Muscle layer of colon (tissue), 2 donors: ENCODE measurements at regions not wholly inside any gene's neighbourhood (a gene's known extent, or its start where the extent isn't known, plus 50 kb on each side); places are given as distances from the start of the nearest gene placed in this dataset.

Source experiments
- H3K27ac ChIP-seq: one replicate; pipeline ENCODE4 v1.7.0; 2013; ENCODE audit warnings: low read depth, mild to moderate bottlenecking, low read length, moderate library complexity
- H3K27me3 ChIP-seq, 2 donors: one replicate each; pipeline ENCODE4 v1.7.0; 2013; ENCODE audit warnings: low read length in 2 of 2, mild to moderate bottlenecking in 2 of 2; ENCODE audit not compliant: insufficient read depth in 2 of 2, control insufficient read depth in 1 of 2
- H3K36me3 ChIP-seq: one replicate; pipeline ENCODE4 v1.7.0; 2013; ENCODE audit warnings: mild to moderate bottlenecking, low read length; ENCODE audit not compliant: insufficient read depth
- H3K4me1 ChIP-seq: one replicate; pipeline ENCODE4 v1.7.0; 2013; ENCODE audit warnings: mild to moderate bottlenecking, low read length; ENCODE audit not compliant: insufficient read depth
- H3K4me3 ChIP-seq, 2 donors: one replicate each; pipeline ENCODE4 v1.7.0; 2013; ENCODE audit warnings: low read length in 2 of 2, low read depth in 1 of 2, mild to moderate bottlenecking in 1 of 2, moderate library complexity in 1 of 2
- H3K9ac ChIP-seq: one replicate; pipeline ENCODE4 v1.7.0; 2013; ENCODE audit warnings: low read length
- H3K9me3 ChIP-seq: one replicate; pipeline ENCODE4 v1.7.0; 2013; ENCODE audit warnings: mild to moderate bottlenecking, low read length
- donor health status: abdominal sarcoma.
- donor health status: Adenocarcinoma of cecum.

- no peaks in the 10 kb centered on the region for H3K4me1 ChIP-seq
- no peaks in the 10 kb centered on the region for H3K9me3 ChIP-seq
- H3K27me3 ChIP-seq = no peaks in the 10 kb centered on the region
- H3K27ac ChIP-seq = no peak overlapping the region
- H3K9ac ChIP-seq = no peak overlapping the region
- no peaks in the 10 kb centered on the region for H3K36me3 ChIP-seq
- H3K4me3 ChIP-seq = no peak overlapping the region
These were observed 50.5 kb upstream of the PRDM1 start for GRCh38 chr6:106035655-106036054.

GRCh38 chr6:106033806-106034205 lies 52.3 kb upstream of the PRDM1 start:
- Histone ChIP-seq H3K4me1 (no peaks in the 10 kb centered on the region), H3K27me3 (no peaks in the 10 kb centered on the region), H3K9ac (no peak overlapping the region), H3K9me3 (no peaks in the 10 kb centered on the region), H3K36me3 (no peaks in the 10 kb centered on the region), H3K4me3 (no peak overlapping the region), H3K27ac (no peak overlapping the region)

GRCh38 chr6:106027758-106028157 lies 58.4 kb upstream of the PRDM1 start:
- Histone ChIP-seq H3K9ac (no peak overlapping the region), H3K27ac (no peak overlapping the region), H3K9me3 (no peaks in the 10 kb centered on the region), H3K36me3 (no peaks in the 10 kb centered on the region), H3K4me3 (no peak overlapping the region), H3K4me1 (peaks cover 8% of the 10 kb centered on the region), H3K27me3 (no peaks in the 10 kb centered on the region)

- H3K36me3 ChIP-seq = no peaks in the 10 kb centered on the region
- no peak overlapping the region for H3K9ac ChIP-seq
- peak overlapping the region in 1 of 2 donors; percentile 49 for H3K4me3 ChIP-seq
These were observed 59.1 kb upstream of the PRDM1 start for GRCh38 chr6:106026748-106027715.

GRCh38 chr6:106025655-106026054 lies 60.5 kb upstream of the PRDM1 start:
- Histone ChIP-seq H3K4me1 (peaks cover 8% of the 10 kb centered on the region), H3K9ac (no peak overlapping the region), H3K4me3 (no peak overlapping the region), H3K9me3 (no peaks in the 10 kb centered on the region), H3K36me3 (no peaks in the 10 kb centered on the region), H3K27ac (no peak overlapping the region), H3K27me3 (no peaks in the 10 kb centered on the region)

More at GRCh38 chr6:106026748-106027715, 59.1 kb upstream of the PRDM1 start:
- Histone ChIP-seq H3K27me3 (no peaks in the 10 kb centered on the region), H3K9me3 (no peaks in the 10 kb centered on the region), H3K4me1 (peaks cover 8% of the 10 kb centered on the region), H3K27ac (no peak overlapping the region)

GRCh38 chr6:106022801-106023200 lies 63.3 kb upstream of the PRDM1 start:
- no peaks in the 10 kb centered on the region for H3K9me3 ChIP-seq
- peaks cover 8% of the 10 kb centered on the region for H3K4me1 ChIP-seq

GRCh38 chr6:106017454-106017853 lies 68.7 kb upstream of the PRDM1 start:
- Histone ChIP-seq H3K9me3 (no peaks in the 10 kb centered on the region), H3K27ac (no peak overlapping the region), H3K4me1 (no peaks in the 10 kb centered on the region), H3K9ac (no peak overlapping the region), H3K4me3 (no peak overlapping the region), H3K36me3 (no peaks in the 10 kb centered on the region), H3K27me3 (no peaks in the 10 kb centered on the region)

More at GRCh38 chr6:106022801-106023200, 63.3 kb upstream of the PRDM1 start:
- no peak overlapping the region for H3K4me3 ChIP-seq
- no peak overlapping the region for H3K9ac ChIP-seq
- H3K27me3 ChIP-seq = no peaks in the 10 kb centered on the region
- H3K36me3 ChIP-seq = no peaks in the 10 kb centered on the region
- H3K27ac ChIP-seq = no peak overlapping the region

- H3K27ac ChIP-seq = no peak overlapping the region
- no peaks in the 10 kb centered on the region for H3K36me3 ChIP-seq
- H3K4me3 ChIP-seq = no peak overlapping the region
These were observed 71.2 kb upstream of the PRDM1 start for GRCh38 chr6:106014955-106015354.

GRCh38 chr6:106011476-106011875 lies 74.7 kb upstream of the PRDM1 start:
- no peaks in the 10 kb centered on the region for H3K36me3 ChIP-seq
- no peaks in the 10 kb centered on the region for H3K9me3 ChIP-seq
- H3K9ac ChIP-seq = no peak overlapping the region
- no peaks in the 10 kb centered on the region for H3K27me3 ChIP-seq
- H3K4me3 ChIP-seq = no peak overlapping the region
- no peak overlapping the region for H3K27ac ChIP-seq
- no peaks in the 10 kb centered on the region for H3K4me1 ChIP-seq

More at GRCh38 chr6:106014955-106015354, 71.2 kb upstream of the PRDM1 start:
- H3K4me1 ChIP-seq = no peaks in the 10 kb centered on the region
- no peaks in the 10 kb centered on the region for H3K27me3 ChIP-seq
- no peaks in the 10 kb centered on the region for H3K9me3 ChIP-seq
- H3K9ac ChIP-seq = no peak overlapping the region

- Histone ChIP-seq H3K27ac (no peak overlapping the region), H3K4me3 (no peak overlapping the region), H3K27me3 (no peaks in the 10 kb centered on the region), H3K4me1 (no peaks in the 10 kb centered on the region), H3K36me3 (no peaks in the 10 kb centered on the region), H3K9me3 (no peaks in the 10 kb centered on the region), H3K9ac (no peak overlapping the region)
These were observed 80.2 kb upstream of the PRDM1 start for GRCh38 chr6:106005954-106006353.

GRCh38 chr6:106005013-106005412 lies 81.1 kb upstream of the PRDM1 start:
- Histone ChIP-seq H3K9ac (no peak overlapping the region), H3K9me3 (no peaks in the 10 kb centered on the region), H3K4me3 (no peak overlapping the region), H3K36me3 (no peaks in the 10 kb centered on the region), H3K4me1 (no peaks in the 10 kb centered on the region), H3K27ac (no peak overlapping the region), H3K27me3 (peaks cover 0 to 2% of the 10 kb centered on the region in 2 donors)
